PFSK-1 (cell line): ENCODE measurements at regions not wholly inside any gene's neighbourhood (a gene's known extent, or its start where the extent isn't known, plus 50 kb on each side); places are given as distances from the start of the nearest gene placed in this dataset.

Source experiments
- FOXP2 ChIP-seq: optimal IDR thresholded peaks from 2 replicates; pipeline ENCODE3; 2011; ENCODE audit warnings: borderline replicate concordance, control low read depth, inconsistent platforms; ENCODE audit not compliant: insufficient read depth; ENCODE audit errors: extremely low read length, extremely low read depth
- POLR2AphosphoS5 ChIP-seq: IDR thresholded peaks from 2 replicates; pipeline ENCODE4 v1.6.1; 2012; ENCODE audit warnings: low read depth, mild to moderate bottlenecking, control low read depth, low read length, moderate library complexity
- REST ChIP-seq, 2 experiments: IDR thresholded peaks; 2 replicates each; pipeline versions ENCODE4 v1.6.1 to v1.8.0; 2011 to 2012; ENCODE audit warnings: low read depth in 2 of 2, low read length in 2 of 2, control low read depth in 1 of 2, inconsistent platforms in 1 of 2, mild to moderate bottlenecking in 1 of 2, moderate library complexity in 1 of 2; ENCODE audit not compliant: insufficient read depth in 1 of 2
- SIN3A ChIP-seq: IDR thresholded peaks from 2 replicates; pipeline ENCODE4 v1.6.1; 2012; ENCODE audit warnings: mild to moderate bottlenecking, low read length, moderate library complexity, borderline replicate concordance; ENCODE audit not compliant: insufficient read depth
- TAF1 ChIP-seq: IDR thresholded peaks from 2 replicates; pipeline ENCODE4 v1.6.1; 2012; ENCODE audit warnings: low read length, control low read depth, borderline replicate concordance; ENCODE audit not compliant: insufficient read depth

GRCh38 chr1:233435622-233436021, 108.1 kb downstream of the MAP3K21 start:
- TF ChIP-seq SIN3A = no peak
- no peak for TF ChIP-seq TAF1
- no peak for TF ChIP-seq FOXP2
- TF ChIP-seq POLR2AphosphoS5 = no peak
- no peak for TF ChIP-seq REST (IDR thresholded peaks at IDR 0.05; ENCODE audit: insufficient read depth in 1 of 2, low read depth in 2 of 2, low read length in 2 of 2)

- no peak for TF ChIP-seq TAF1
- no peak for TF ChIP-seq REST (IDR thresholded peaks at IDR 0.05; ENCODE audit: insufficient read depth in 1 of 2, low read depth in 2 of 2, low read length in 2 of 2)
- no peak for TF ChIP-seq FOXP2
- TF ChIP-seq SIN3A = no peak
- no peak for TF ChIP-seq POLR2AphosphoS5
Measured at GRCh38 chr1:233439721-233440120, 112.2 kb downstream of the MAP3K21 start.

GRCh38 chr1:233440951-233441401, 113.5 kb downstream of the MAP3K21 start:
- TF ChIP-seq FOXP2 (no peak), REST (IDR thresholded peaks at IDR 0.05; ENCODE audit: insufficient read depth in 1 of 2, low read depth in 2 of 2, low read length in 2 of 2) (no peak), TAF1 (no peak), POLR2AphosphoS5 (no peak), SIN3A (no peak)

GRCh38 chr1:233442026-233442780, 114.7 kb downstream of the MAP3K21 start:
- TF ChIP-seq REST (IDR thresholded peaks at IDR 0.05; ENCODE audit: insufficient read depth in 1 of 2, low read depth in 2 of 2, low read length in 2 of 2) = no peak
- TF ChIP-seq FOXP2 = no peak
- TF ChIP-seq TAF1 = no peak
- no peak for TF ChIP-seq SIN3A
- TF ChIP-seq POLR2AphosphoS5 = no peak
